HEK293 (cell line): ENCODE measurements at regions not wholly inside any gene's neighbourhood (a gene's known extent, or its start where the extent isn't known, plus 50 kb on each side); places are given as distances from the start of the nearest gene placed in this dataset.

Source experiments
- CTCF ChIP-seq: fragments of 450-650 bp; formaldehyde crosslinking; IDR thresholded peaks from 2 replicates; pipeline ENCODE4 v1.5.1; 2016; ENCODE audit warnings: missing biosample characterization, missing genetic modification characterization
- SP2 ChIP-seq: fragments of 450-650 bp; formaldehyde crosslinking; IDR thresholded peaks from 2 replicates; pipeline ENCODE4 v1.5.1; 2016; ENCODE audit warnings: missing biosample characterization, missing genetic modification characterization
- ZBTB1 ChIP-seq: fragments of 450-650 bp; formaldehyde crosslinking; IDR thresholded peaks from 2 replicates; pipeline ENCODE4 v1.5.1; 2016; ENCODE audit warnings: missing biosample characterization, missing genetic modification characterization
- ZBTB49 ChIP-seq: fragments of 450-650 bp; formaldehyde crosslinking; IDR thresholded peaks from 2 replicates; pipeline ENCODE4 v1.5.1; 2016; ENCODE audit warnings: missing biosample characterization, missing genetic modification characterization, low read depth
- ZNF157 ChIP-seq: fragments of 450-650 bp; formaldehyde crosslinking; IDR thresholded peaks from 2 replicates; pipeline ENCODE4 v1.5.1; 2016; ENCODE audit warnings: missing biosample characterization, missing genetic modification characterization
- ZNF621 ChIP-seq: fragments of 450-650 bp; formaldehyde crosslinking; IDR thresholded peaks from 2 replicates; pipeline ENCODE4 v1.5.1; 2017; ENCODE audit warnings: missing biosample characterization, missing genetic modification characterization

DNA sequence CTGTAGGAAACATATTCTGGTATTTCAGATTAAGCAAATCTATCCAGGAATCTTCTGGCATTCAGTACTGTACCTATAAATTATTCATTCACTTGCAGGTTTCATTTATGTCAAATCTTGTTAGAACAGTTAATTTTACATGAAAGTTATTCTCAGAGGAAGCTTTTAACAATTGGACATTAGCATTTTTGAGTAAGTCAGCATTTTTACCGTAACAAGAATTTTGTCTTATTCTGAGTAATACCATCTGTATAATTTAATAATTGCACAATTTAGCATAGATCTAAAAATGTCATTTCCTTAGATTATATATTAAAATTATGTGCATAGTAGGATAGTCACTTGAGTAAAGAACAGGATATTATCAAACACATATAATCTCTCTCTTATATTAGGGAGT lies 764.8 kb upstream of the LRFN5 start:
- TF ChIP-seq CTCF: no peak
- TF ChIP-seq ZNF157 (tag by site-specific recombination): no peak
- no peak for TF ChIP-seq SP2
- no peak for TF ChIP-seq ZBTB49
- no peak for TF ChIP-seq ZNF621
- TF ChIP-seq ZBTB1 (tag by site-specific recombination): no peak
